Upper lobe of left lung (tissue), 6 donors: ENCODE measurements at regions not wholly inside any gene's neighbourhood (a gene's known extent, or its start where the extent isn't known, plus 50 kb on each side); places are given as distances from the start of the nearest gene placed in this dataset.

Experiments used
- ATAC-seq, 2 donors: fragments of 200-7000 bp; cut with Tn5 transposase; one replicate each; pipeline ENCODE4 v1.9.1; 2022; ENCODE audit warnings: mild to moderate bottlenecking in 2 of 2, moderate library complexity in 2 of 2; ENCODE audit not compliant: low FRiP score in 2 of 2
- DNase-seq, 2 donors: peaks; one replicate each; pipeline ENCODE4 v3.0.0-alpha.2; 2019 to 2020
- H3K27ac ChIP-seq, 4 donors: fragments of 200-600 bp; sonication (generic); one replicate each; pipeline ENCODE4 v1.5.1; 2016 to 2019
- H3K27me3 ChIP-seq, 4 donors: fragments of 200-600 bp; sonication (generic); one replicate each; pipeline ENCODE4 v1.5.1; 2017 to 2019
- H3K36me3 ChIP-seq, 4 donors: fragments of 200-600 bp; sonication (generic); one replicate each; pipeline ENCODE4 v1.5.1; 2016 to 2019
- H3K4me1 ChIP-seq, 4 donors: fragments of 200-600 bp; sonication (generic); one replicate each; pipeline ENCODE4 v1.5.1; 2018 to 2019
- H3K4me3 ChIP-seq, 4 donors: fragments of 200-600 bp; sonication (generic); one replicate each; pipeline ENCODE4 v1.5.1; 2017 to 2019; ENCODE audit warnings: mild to moderate bottlenecking in 2 of 4, moderate library complexity in 1 of 4
- H3K9me3 ChIP-seq, 4 donors: fragments of 200-600 bp; sonication (generic); one replicate each; pipeline ENCODE4 v1.5.1; 2018 to 2019
- EP300 ChIP-seq, 4 donors: sonication (generic); formaldehyde crosslinking; IDR thresholded peaks; one replicate each; pipeline ENCODE4 v1.5.1; 2017; ENCODE audit warnings: antibody characterized with exemption in 4 of 4, control low read depth in 2 of 4
- POLR2A ChIP-seq, 4 donors: fragments of 450-650 bp; IDR thresholded peaks; one replicate each; pipeline ENCODE4 v1.5.1; 2016 to 2017; ENCODE audit warnings: antibody characterized with exemption in 4 of 4, mild to moderate bottlenecking in 2 of 4
- POLR2AphosphoS5 ChIP-seq, 2 donors: sonication (generic); formaldehyde crosslinking; IDR thresholded peaks; one replicate each; pipeline ENCODE4 v1.5.1; 2017; ENCODE audit warnings: antibody characterized with exemption in 2 of 2
- WGBS, 2 donors: methylation state at CpG; one replicate each; pipeline ENCODE4 v1.1.5; 2017 to 2018; 5-methylcytosine and 5-hydroxymethylcytosine counted together
- TF ChIP-seq, protein P1 (sequence below), 6 experiments: fragments of 450-650 bp in 4 of 6; fragments of 200-600 bp in 2 of 6; sonication (generic) in 2 of 6; IDR thresholded peaks; one replicate each; pipeline ENCODE4 v1.5.1; 2016 to 2019; ENCODE audit warnings: antibody characterized with exemption in 6 of 6
- donor health status: DM: no; HTN: no; CAD: no; lungs with moderate emphysema.
- donor health status: DM: no; HTN: yes; CAD: no; lungs with severe emphysema.

DNA sequence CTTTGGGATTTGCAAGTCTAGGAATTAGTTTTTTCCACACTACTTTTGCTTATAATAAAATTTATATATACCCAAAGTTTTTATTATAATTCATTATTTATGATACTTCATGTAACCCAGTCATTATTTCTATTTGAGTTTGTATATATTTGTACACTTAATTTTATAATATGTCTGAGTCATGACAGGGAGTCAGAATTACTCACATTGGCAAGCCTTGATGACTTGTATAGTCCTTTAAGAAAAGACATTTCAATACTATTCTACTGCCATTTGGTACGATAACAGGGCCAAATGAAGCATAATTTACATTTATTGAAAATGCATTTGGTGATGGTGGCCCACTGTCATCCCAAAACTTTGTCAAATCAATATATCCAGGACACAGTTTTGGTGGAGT is 95.9 kb upstream of the UNC13C start:
- H3K9me3 ChIP-seq, result no peaks in the 10 kb centered on the region
- H3K27ac ChIP-seq, result no peak overlapping the region
- H3K27me3 ChIP-seq, result peaks cover 0 to 2% (median 0%) of the 10 kb centered on the region in 4 donors
- no peak for ATAC-seq
- no peaks in the 10 kb centered on the region for H3K4me1 ChIP-seq
- H3K36me3 ChIP-seq, result no peaks in the 10 kb centered on the region
- DNase-seq, result no peak
- no peak for TF ChIP-seq POLR2A (IDR thresholded peaks at IDR 0.05)
- TF ChIP-seq, protein P1, sequence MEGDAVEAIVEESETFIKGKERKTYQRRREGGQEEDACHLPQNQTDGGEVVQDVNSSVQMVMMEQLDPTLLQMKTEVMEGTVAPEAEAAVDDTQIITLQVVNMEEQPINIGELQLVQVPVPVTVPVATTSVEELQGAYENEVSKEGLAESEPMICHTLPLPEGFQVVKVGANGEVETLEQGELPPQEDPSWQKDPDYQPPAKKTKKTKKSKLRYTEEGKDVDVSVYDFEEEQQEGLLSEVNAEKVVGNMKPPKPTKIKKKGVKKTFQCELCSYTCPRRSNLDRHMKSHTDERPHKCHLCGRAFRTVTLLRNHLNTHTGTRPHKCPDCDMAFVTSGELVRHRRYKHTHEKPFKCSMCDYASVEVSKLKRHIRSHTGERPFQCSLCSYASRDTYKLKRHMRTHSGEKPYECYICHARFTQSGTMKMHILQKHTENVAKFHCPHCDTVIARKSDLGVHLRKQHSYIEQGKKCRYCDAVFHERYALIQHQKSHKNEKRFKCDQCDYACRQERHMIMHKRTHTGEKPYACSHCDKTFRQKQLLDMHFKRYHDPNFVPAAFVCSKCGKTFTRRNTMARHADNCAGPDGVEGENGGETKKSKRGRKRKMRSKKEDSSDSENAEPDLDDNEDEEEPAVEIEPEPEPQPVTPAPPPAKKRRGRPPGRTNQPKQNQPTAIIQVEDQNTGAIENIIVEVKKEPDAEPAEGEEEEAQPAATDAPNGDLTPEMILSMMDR (IDR thresholded peaks at IDR 0.05), result no peak
- TF ChIP-seq EP300 (IDR thresholded peaks at IDR 0.05), result no peak
- no peak for TF ChIP-seq POLR2AphosphoS5 (IDR thresholded peaks at IDR 0.05)
- WGBS, 2 donors, result 0 to 43% methylated on average over 1 of the region's 1 CpG
- no peak overlapping the region for H3K4me3 ChIP-seq

DNA sequence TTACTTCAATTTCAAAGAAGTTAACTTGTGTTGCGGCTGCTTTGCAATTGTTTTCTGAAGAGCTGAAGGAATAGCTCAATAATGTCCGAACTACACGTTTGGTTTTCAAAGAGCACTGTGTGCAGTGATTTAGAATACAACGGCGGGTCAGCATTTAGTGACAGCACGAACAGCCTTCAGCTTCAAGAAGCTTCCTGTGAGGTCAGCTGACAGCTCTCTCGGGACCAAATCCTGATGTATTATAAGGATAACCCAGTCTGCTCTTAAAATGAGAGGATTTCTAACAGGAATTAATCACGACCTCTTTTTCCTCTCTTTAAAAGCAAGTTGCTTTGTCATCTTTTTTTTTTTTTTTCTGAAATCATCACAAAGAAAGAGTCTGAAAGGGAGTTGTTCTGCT is 97.9 kb upstream of the UNC13C start:
- Histone ChIP-seq H3K9me3 (no peaks in the 10 kb centered on the region), H3K4me3 (no peak overlapping the region), H3K27me3 (peaks cover 0 to 2% (median 0%) of the 10 kb centered on the region in 4 donors), H3K36me3 (no peaks in the 10 kb centered on the region), H3K27ac (no peak overlapping the region), H3K4me1 (no peaks in the 10 kb centered on the region)
- ATAC-seq (no peak), DNase-seq (no peak)
- 23 to 54% methylated on average over 8 of the region's 8 CpGs for WGBS, 2 donors
- no peak for TF ChIP-seq POLR2AphosphoS5 (IDR thresholded peaks at IDR 0.05)
- TF ChIP-seq, protein P1 (IDR thresholded peaks at IDR 0.05), result no peak
- TF ChIP-seq POLR2A (IDR thresholded peaks at IDR 0.05), result no peak
- no peak for TF ChIP-seq EP300 (IDR thresholded peaks at IDR 0.05)

DNA sequence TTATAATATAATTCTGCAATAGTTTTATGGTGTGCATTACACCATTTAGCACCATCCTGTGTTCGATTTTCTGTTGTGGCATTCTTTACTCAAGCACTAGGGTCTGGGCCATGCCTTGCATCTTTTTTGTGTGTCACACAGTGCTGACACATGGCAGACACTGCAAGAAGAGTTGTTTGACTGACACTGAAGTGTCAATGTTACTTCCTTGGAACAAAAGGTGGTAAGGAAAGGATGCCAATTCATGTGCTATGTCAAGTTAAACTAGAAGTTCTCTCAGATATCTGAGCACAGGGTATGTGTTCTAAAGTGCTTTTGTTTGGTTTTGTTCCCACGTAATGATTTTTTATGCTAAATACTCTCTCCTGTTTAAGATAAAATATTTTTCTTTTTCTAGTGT is 102.5 kb upstream of the UNC13C start:
- WGBS, 2 donors, result 54 to 62% methylated on average over 2 of the region's 2 CpGs
- Histone ChIP-seq H3K27me3 (no peaks in the 10 kb centered on the region), H3K27ac (no peak overlapping the region), H3K36me3 (no peaks in the 10 kb centered on the region), H3K9me3 (no peaks in the 10 kb centered on the region), H3K4me3 (no peak overlapping the region), H3K4me1 (no peaks in the 10 kb centered on the region)
- ATAC-seq (no peak), DNase-seq (no peak)
- no peak for TF ChIP-seq POLR2A (IDR thresholded peaks at IDR 0.05)
- no peak for TF ChIP-seq POLR2AphosphoS5 (IDR thresholded peaks at IDR 0.05)
- TF ChIP-seq EP300 (IDR thresholded peaks at IDR 0.05), result no peak
- TF ChIP-seq, protein P1 (IDR thresholded peaks at IDR 0.05), result no peak

DNA sequence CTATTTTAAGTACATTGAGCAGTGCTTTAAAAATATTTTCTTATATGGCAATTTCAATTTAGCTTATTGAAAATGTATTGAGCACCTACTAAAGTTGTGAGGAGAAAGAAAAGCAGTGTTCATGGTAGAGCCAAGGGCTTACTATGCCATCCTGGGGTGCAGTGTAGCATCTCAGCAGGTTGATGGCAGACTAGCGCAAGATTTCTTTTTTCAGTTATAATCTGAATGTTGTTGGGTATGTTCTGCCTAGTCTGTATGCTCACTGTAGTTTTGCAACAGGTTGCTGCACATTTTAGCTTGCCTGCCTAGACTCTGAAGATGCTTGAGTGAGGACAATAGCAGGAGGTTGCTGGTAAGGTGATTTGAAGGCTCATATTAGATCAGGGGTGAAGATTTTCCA is 103.1 kb upstream of the UNC13C start:
- Histone ChIP-seq H3K36me3 (no peaks in the 10 kb centered on the region), H3K27me3 (no peaks in the 10 kb centered on the region), H3K9me3 (no peaks in the 10 kb centered on the region), H3K27ac (no peak overlapping the region), H3K4me3 (no peak overlapping the region), H3K4me1 (no peaks in the 10 kb centered on the region)
- no peak for DNase-seq
- ATAC-seq, result no peak
- WGBS, 2 donors, result 74 to 85% methylated on average over 1 of the region's 1 CpG
- TF ChIP-seq POLR2AphosphoS5 (IDR thresholded peaks at IDR 0.05), result no peak
- TF ChIP-seq POLR2A (IDR thresholded peaks at IDR 0.05), result no peak
- no peak for TF ChIP-seq EP300 (IDR thresholded peaks at IDR 0.05)
- TF ChIP-seq, protein P1 (IDR thresholded peaks at IDR 0.05), result no peak

DNA sequence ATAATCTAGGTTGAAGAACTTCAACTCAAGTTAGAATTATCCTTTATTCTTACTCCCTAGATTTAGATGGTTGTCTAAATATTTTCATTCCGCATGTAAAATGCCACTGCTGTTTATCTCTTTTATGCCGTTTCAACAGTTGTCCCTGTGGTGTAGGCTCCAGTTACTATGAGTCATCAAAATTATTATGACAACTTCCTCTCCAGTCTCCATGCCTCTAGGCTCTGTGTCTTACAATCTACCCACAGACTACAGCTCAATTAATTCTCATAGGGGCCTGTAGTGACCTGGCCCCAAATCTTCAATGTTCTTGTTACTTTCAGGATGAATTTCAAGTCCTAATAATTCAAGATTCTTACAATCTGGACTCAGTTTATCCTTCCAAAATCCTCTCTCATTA is 105.8 kb upstream of the UNC13C start:
- H3K27me3 ChIP-seq, result no peaks in the 10 kb centered on the region
- no peaks in the 10 kb centered on the region for H3K4me1 ChIP-seq
- H3K36me3 ChIP-seq, result no peaks in the 10 kb centered on the region
- WGBS, 2 donors, result 61 to 67% methylated on average over 2 of the region's 2 CpGs
- no peak overlapping the region for H3K4me3 ChIP-seq
- DNase-seq, result no peak
- TF ChIP-seq POLR2AphosphoS5 (IDR thresholded peaks at IDR 0.05), result no peak
- TF ChIP-seq POLR2A (IDR thresholded peaks at IDR 0.05), result no peak
- TF ChIP-seq, protein P1 (IDR thresholded peaks at IDR 0.05), result no peak
- TF ChIP-seq EP300 (IDR thresholded peaks at IDR 0.05), result no peak
- no peaks in the 10 kb centered on the region for H3K9me3 ChIP-seq
- ATAC-seq, result no peak
- H3K27ac ChIP-seq, result no peak overlapping the region
